ENCODE measurements at regions not wholly inside any gene's neighbourhood (a gene's known extent, or its start where the extent isn't known, plus 50 kb on each side); places are given as distances from the start of the nearest gene placed in this dataset.
"Not testable (repeated sequence)": the region's sequence is repeated elsewhere in the genome, so short reads cannot be mapped to it uniquely, and the experiment has no call there.

DNA sequence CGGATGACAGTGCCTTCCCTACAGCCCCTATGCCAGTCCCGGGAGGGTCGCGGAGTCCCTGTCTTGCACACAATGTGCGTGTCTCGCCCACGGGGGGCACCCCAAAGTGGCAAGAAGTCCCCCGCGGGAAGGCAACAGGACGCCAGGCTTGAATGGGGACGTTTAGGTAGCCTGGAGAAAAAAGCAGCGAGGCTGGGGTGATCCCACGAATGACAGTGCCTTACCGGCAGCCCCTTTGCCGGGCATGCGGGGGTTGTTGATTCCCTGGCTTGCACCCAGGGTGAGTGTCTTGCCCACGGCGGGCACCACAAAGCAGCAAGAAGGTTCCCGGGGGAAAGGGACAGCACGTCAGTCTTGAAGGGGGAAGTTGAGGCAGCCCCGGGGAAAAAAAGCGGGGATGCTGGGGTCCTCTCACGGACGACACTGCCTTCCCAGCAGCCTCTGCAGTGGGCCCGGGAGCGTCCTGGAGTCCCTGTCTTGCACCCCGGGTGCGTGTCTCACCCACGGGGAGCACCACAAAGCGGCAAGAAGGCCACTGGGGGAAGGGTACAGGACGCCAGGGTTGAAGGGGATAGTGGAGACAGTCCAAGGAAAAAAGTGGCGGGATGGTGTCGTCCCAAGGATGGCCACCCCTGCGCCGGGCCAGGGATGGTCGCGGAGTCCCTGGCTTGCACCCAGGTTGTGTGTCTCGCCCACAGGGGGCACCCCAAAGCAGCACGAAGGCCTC is 156.8 kb upstream of the ALG10B start:
- no peak for DNase-seq

DNA sequence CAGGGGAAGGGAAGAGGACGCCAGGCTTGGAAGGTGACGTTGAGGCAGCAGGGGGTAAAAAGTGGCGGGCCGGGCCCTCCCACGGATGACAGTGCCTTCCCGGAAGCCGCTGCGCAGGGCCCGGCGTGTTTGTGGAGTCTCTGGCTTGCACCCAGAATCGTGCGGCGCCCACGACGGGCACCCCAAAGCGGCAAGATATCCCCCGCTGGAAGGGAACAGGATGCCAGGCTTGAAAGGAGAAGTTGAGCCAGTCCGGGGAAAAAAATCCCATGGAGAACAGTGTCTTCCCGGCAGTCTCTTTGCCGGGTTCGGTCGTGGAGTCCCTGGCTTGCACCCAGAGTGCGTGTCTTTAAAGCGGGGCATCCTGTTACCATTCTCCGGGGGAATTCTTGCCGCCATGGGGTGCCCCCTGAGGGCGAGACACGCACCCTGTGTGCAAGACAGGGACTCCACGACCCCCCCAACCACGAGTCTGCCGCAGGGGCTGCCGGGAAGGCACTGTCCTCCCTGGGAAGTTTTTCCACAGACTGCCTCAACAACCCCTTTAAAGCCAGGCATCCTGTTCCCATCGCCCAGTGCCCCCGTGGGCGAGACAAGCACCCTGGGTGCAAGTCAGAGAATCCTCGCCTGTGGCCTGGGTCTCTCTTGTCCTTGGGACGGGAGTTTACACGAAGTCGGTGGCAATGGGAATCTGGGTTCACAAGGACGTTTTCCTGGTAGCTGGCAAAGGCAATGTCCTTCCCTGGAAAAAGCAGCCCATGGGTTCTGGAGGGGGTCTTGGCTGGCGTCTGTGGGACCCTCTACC is 156.1 kb upstream of the ALG10B start:
- no peak for DNase-seq

DNA sequence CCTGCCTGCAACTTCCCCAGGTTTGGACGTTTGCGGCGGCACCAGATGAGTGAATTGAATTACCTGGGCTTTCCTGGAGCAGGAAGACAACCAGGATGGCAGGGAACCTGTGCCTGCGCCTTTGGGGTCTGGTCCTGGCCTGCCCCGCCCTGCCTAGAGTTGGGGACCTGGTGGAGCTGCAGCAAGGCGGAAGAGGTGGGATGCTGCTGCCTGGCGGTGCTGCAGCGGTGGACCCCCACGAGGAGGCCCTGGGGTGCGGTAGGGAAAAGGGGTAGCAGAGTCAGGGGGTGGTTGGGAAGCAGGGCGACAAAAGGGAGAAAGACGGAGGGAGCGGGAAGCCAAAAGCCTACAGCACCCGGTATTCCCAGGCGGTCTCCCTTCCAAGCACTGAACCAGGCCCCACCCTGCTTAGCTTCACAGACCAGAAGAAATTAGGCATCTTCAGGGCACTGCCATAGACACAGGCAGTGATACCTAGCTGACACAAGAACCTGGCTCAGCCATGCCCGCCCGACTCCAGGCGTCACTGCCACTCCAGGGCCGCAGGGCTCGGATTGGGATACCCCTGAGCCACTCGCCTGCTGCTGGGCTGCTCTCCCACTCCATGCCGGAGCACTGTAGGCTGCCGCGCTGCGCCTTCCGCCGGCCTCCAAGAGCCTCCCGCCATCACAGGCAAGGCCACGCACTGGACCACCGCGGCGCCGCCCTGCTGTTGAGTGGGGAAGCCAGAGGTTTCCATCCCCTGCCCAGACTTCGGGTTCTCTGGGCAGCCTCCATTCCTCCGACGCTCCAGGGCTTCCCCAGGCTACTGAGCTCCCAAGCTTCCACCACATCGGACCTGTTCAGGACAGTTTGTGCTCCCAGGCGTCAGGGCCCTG is 155.2 kb upstream of the ALG10B start:
- DNase-seq: no peak

- no peak for DNase-seq
Measured at GRCh38 chr12:38162013-38162412, 154.6 kb upstream of the ALG10B start.

- no peak for DNase-seq
Measured at GRCh38 chr12:38162708-38163441, 153.7 kb upstream of the ALG10B start.

GRCh38 chr12:38163442-38163801 is 153.2 kb upstream of the ALG10B start:
- DNase-seq: no peak

GRCh38 chr12:38166225-38166624 is 150.3 kb upstream of the ALG10B start:
- DNase-seq: no peak

GRCh38 chr12:38175538-38175937 is 141.0 kb upstream of the ALG10B start:
- DNase-seq: no peak

DNA sequence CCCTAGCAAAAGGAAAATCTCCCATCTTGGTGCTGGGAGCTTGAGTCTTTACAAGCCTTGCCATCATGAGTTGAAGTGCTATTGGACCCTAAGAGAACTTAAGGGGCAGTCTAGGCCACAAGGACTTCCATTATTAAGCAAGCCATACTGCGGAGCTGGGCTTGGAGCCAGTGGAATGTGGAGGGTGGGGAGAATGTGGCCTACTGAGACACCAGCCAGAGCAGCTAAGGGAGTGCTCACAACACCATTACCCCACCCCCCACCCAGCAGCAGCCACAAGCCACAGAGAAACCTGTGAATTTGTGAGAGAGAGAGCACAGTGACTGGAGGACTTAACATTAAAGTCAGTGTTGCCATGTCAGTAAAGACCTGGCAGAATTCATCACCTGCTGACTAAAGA is 133.0 kb upstream of the ALG10B start:
- not testable (repeated sequence) for DNase-seq

- DNase-seq: not testable (repeated sequence)
Measured at GRCh38 chr12:38197286-38197685, 119.3 kb upstream of the ALG10B start.

DNA sequence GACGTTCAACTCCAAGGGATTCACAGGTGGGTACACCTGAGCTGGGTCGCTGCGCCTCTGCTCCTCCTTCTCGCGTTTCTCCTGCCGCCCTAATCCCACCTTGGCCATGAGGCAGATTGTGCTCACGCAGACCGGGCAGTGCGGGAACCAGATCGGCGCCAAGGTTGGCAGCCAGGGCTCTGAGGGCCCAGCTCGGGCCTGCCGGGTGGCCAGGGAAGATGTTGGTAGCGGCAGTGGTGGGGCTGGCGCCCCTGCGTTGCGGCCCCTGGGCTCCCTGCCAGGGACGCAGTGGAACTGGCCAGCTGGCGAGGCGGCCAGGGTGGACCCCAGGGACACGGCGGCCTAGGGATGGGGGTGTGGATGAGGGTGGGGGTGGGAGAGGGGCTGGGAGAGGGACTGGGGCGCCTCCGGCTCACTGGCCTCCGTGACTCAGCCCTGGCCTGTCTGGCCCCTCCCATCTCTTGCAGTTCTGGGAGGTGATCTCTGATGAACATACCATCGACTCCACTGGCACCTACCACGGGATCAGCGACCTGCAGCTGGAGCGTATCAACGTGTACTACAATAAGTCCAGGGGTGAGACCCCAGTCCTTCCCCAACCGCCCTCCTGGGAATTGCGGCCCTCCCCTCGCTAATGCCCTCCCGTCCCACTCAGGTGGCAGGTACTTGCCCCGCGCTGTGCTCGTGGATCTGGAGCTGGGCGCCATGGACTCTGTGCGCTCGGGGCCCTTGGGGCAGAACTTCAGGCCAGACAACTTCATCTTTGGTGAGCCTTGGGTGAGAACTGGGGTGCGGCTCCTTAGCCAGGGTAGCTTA is 114.9 kb upstream of the ALG10B start:
- DNase-seq: no peak

- DNase-seq: no peak
Measured at GRCh38 chr12:38204831-38205230, 111.7 kb upstream of the ALG10B start.

DNA sequence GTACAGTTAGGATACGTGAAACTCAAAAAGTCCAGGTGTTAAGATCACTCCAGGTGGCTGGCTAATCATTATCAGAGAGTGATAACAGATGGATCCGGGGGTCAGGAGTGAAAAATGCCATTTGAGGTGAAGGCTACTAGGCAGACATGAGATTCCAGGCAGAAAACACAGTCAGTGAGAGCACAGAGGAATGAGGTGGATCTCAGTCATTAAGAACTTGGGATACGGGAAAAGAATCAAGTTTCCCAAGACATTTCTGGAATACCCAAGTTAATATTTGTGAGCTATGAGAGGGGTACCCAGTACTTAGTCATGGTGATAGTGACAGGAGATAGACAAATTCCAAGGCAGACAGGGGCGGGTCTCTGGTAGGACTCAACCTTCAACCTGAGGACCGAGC is 94.6 kb upstream of the ALG10B start:
- no peak for DNase-seq

GRCh38 chr12:38238328-38238727 is 78.2 kb upstream of the ALG10B start:
- DNase-seq: not testable (repeated sequence)

DNA sequence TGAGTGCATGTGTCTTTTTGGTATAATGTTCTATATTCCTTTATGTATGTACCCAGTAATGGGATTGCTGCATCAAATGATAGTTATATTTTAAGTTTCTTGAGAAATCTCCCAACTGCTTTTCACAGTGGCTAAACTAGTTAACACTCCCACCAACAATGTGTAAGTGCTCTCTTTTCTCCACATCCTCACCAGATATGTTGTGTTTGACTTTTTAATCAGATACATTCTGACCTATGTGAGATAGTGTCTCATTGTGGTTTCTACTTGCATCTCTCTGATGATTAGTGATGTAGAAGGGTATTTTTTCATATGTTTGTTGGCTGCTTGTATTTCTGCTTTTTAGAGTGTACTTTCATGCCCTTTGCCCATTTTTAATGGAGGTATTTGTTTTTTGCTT is 62.8 kb upstream of the ALG10B start:
- DNase-seq: no peak

DNA sequence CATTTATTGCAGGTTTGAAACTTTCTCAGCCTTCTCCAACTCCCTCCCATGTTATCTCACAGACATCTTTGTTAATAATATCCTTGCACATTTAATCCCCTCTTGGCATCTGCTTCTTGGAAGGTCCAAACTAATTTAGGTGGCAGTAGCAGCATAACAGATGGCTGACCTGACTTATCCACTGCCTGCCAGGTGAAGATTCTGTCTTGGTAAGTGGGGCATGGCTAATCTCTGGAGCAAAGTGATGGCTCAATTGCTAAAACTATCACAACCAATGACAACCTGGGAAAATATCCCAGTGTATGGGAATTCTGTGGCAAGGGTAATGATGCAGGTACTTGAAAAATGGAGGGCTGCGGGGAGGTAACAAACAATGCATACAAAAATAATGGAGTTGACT is 58.2 kb upstream of the ALG10B start:
- no peak for DNase-seq

Data from fibroblast of upper back skin (primary cell).